OCI-LY7 (cell line): ENCODE measurements at regions not wholly inside any gene's neighbourhood (a gene's known extent, or its start where the extent isn't known, plus 50 kb on each side); places are given as distances from the start of the nearest gene placed in this dataset.

Experiments
- BruUV-seq: library from RNA; stranded (reverse); fragments of 400-500 nt; replicated peaks from 2 replicates; lab custom pipeline; 2021; lab: Mats Ljungman, UMichigan
- CTCF ChIA-PET: fragments of 300-600 bp; sonication (Branson Sonifier 250); formaldehyde crosslinking; loops from one replicate; lab custom pipeline; 2022; ENCODE audit warnings: antibody characterized with exemption; ENCODE audit not compliant: unreplicated experiment; lab: Charles Lee
- POLR2A ChIA-PET: fragments of 300-600 bp; sonication (Branson Sonifier 250); formaldehyde crosslinking; loops from one replicate; lab custom pipeline; 2022; ENCODE audit warnings: antibody characterized with exemption; lab: Charles Lee
- DNase-seq: peaks from one replicate; pipeline ENCODE4 v3.0.0-alpha.2; 2015; ENCODE audit warnings: low spot score
- H2AFZ ChIP-seq: fragments of 200-600 bp; sonication (generic), shearing (Covaris generic); 2 replicates; pipeline ENCODE4 v1.6.1; 2014; ENCODE audit warnings: mild to moderate bottlenecking, antibody characterized with exemption, low read length, moderate library complexity
- H3K27ac ChIP-seq: fragments of 200-600 bp; sonication (generic); 2 replicates; pipeline ENCODE4 v1.5.1; 2014; ENCODE audit warnings: mixed run types, low read depth, mild to moderate bottlenecking, moderate library complexity, low read length, inconsistent platforms; ENCODE audit not compliant: poor library complexity, severe bottlenecking
- H3K36me3 ChIP-seq: fragments of 200-600 bp; sonication (generic); 2 replicates; pipeline ENCODE4 v1.6.1; 2014; ENCODE audit warnings: mild to moderate bottlenecking, antibody characterized with exemption, low read length, moderate library complexity, mixed read lengths; ENCODE audit not compliant: insufficient read depth
- H3K4me1 ChIP-seq: fragments of 200-600 bp; sonication (generic); 2 replicates; pipeline ENCODE4 v1.5.1; 2014; ENCODE audit warnings: mild to moderate bottlenecking, low read length; ENCODE audit not compliant: insufficient read depth, poor library complexity, severe bottlenecking
- H3K4me2 ChIP-seq: fragments of 200-600 bp; sonication (generic); 2 replicates; pipeline ENCODE4 v1.6.1; 2014; ENCODE audit warnings: mild to moderate bottlenecking, low read length
- H3K4me3 ChIP-seq: fragments of 200-600 bp; sonication (generic); 2 replicates; pipeline ENCODE4 v1.5.1; 2014; ENCODE audit warnings: mild to moderate bottlenecking, low read depth, low read length; ENCODE audit not compliant: poor library complexity, severe bottlenecking
- H3K79me2 ChIP-seq: fragments of 200-600 bp; sonication (generic); 2 replicates; pipeline ENCODE4 v1.6.1; 2016; ENCODE audit warnings: low read depth, mild to moderate bottlenecking, low read length, moderate library complexity, mixed read lengths; ENCODE audit not compliant: insufficient read depth
- H3K9me2 ChIP-seq: fragments of 200-600 bp; sonication (generic); 2 replicates; pipeline ENCODE4 v1.6.1; 2016; ENCODE audit warnings: mild to moderate bottlenecking, low read length, mixed read lengths; ENCODE audit not compliant: insufficient read depth
- H3K9me3 ChIP-seq: fragments of 200-600 bp; sonication (generic); 2 replicates; pipeline ENCODE4 v1.6.1; 2014; ENCODE audit warnings: mild to moderate bottlenecking, mixed run types, low read length, mixed read lengths
- H4K20me1 ChIP-seq: fragments of 200-600 bp; sonication (generic); 2 replicates; pipeline ENCODE4 v1.6.1; 2014; ENCODE audit warnings: mild to moderate bottlenecking, antibody characterized with exemption, low read length, moderate library complexity, mixed read lengths; ENCODE audit not compliant: insufficient read depth
- EZH2phosphoT487 ChIP-seq: fragments of 200-600 bp; sonication (generic); IDR thresholded peaks from 2 replicates; pipeline ENCODE4 v1.6.1; 2018; ENCODE audit warnings: low read depth, borderline replicate concordance, mild to moderate bottlenecking, mixed run types, antibody characterized with exemption, low read length, moderate library complexity, mixed read lengths
- intact Hi-C: fragments of 100-400 bp; cut with micrococcal nuclease; formaldehyde crosslinking; loops from one replicate; pipeline ENCODE4 v1.10.0; 2022; ENCODE audit not compliant: unreplicated experiment
- TF ChIP-seq, protein P1 (sequence below): fragments of 200-600 bp; sonication (generic); conservative IDR thresholded peaks from 2 replicates; pipeline ENCODE4 v1.5.1; 2014; ENCODE audit warnings: mild to moderate bottlenecking, antibody characterized with exemption, low read length, moderate library complexity, mixed read lengths

DNA sequence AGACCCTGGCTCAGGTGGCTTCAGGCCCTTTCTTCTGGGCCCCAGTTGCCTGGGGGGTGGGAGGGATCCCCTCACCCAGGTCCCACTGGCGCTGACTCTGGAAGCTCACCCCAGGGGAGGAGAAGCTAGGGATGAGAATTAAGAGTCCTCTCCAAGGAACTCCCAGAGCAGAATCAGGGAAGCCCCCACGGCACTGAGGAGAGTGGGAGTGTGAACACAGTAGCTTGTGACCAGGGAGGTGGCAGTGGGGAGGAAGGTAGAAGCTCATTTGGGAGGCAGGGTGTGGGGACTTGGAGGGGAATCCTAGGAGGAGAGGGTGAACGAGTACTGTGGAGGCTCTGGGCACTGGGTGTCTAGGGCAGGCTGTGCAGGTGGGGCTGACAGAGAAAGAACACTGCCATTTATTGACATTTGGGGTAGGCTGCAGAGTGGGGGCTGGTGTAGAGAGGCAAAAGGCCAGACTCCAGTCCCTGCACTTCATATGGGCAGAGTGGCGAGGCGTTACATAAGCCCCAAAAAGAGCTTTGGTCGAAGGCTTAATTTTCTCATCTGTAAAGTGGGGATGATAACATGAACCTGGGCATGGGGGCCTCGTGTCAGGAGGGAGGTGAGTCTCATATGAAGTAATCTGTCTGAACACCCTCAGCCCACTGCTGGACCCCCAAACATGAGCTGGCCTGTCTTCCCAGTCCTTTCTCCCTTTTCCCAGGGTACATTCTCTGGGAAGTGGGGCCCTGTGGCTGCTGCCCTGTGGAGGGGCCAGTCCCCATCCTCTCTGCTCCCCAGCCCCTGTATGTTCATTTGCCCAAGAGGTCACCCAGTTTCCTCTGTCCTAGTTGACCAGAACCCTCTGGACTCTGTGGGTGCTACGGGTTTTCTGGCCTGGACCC is 80.5 kb downstream of the VEGFA start:
- H3K9me3 ChIP-seq, result no peaks in the 10 kb centered on the region
- intact Hi-C loops, result no loop called here
- H3K4me1 ChIP-seq, result no peaks in the 10 kb centered on the region
- H2AFZ ChIP-seq, result no peak overlapping the region
- TF ChIP-seq EZH2phosphoT487, result no peak
- TF ChIP-seq, protein P1, sequence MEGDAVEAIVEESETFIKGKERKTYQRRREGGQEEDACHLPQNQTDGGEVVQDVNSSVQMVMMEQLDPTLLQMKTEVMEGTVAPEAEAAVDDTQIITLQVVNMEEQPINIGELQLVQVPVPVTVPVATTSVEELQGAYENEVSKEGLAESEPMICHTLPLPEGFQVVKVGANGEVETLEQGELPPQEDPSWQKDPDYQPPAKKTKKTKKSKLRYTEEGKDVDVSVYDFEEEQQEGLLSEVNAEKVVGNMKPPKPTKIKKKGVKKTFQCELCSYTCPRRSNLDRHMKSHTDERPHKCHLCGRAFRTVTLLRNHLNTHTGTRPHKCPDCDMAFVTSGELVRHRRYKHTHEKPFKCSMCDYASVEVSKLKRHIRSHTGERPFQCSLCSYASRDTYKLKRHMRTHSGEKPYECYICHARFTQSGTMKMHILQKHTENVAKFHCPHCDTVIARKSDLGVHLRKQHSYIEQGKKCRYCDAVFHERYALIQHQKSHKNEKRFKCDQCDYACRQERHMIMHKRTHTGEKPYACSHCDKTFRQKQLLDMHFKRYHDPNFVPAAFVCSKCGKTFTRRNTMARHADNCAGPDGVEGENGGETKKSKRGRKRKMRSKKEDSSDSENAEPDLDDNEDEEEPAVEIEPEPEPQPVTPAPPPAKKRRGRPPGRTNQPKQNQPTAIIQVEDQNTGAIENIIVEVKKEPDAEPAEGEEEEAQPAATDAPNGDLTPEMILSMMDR, result no peak
- ChIA-PET CTCF (no interaction called here), POLR2A (no interaction called here)
- H3K9me2 ChIP-seq, result no peaks in the 10 kb centered on the region
- H3K36me3 ChIP-seq, result no peaks in the 10 kb centered on the region
- no TSS peak for BruUV-seq
- no peaks in the 10 kb centered on the region for H4K20me1 ChIP-seq
- no peaks in the 10 kb centered on the region for H3K79me2 ChIP-seq
- no peak overlapping the region for H3K27ac ChIP-seq
- DNase-seq, result no peak
- H3K4me3 ChIP-seq, result no peak overlapping the region
- H3K4me2 ChIP-seq, result no peak overlapping the region

DNA sequence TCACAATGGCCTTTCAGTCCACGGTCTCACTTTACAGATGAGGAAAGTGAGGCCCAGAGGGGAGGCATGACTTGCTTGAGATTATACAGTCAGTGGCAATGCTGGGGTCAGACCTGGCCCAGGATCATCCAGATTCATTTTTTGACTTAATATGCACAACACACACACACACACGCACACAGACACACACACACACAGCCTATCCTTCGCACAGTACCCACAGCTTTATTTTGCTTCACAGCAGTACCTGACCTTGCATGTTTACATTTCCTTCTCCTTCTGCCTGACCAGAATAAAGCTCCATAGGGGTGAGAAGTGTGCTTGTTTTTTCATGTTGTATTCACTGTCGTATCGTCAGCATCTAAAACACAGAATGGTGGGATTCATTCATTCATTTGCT is 79.8 kb downstream of the VEGFA start:
- ChIA-PET POLR2A (interaction anchor here (0.6 kb wide), 1 partner anchor 111 kb away, joined by 3 read pairs; no protein-coding TSS in a partner anchor), CTCF (no interaction called here)
- BruUV-seq, result no TSS peak
- Histone ChIP-seq H3K4me3 (no peak overlapping the region), H3K36me3 (no peaks in the 10 kb centered on the region), H3K9me2 (no peaks in the 10 kb centered on the region), H4K20me1 (no peaks in the 10 kb centered on the region), H2AFZ (no peak overlapping the region), H3K27ac (no peak overlapping the region), H3K9me3 (no peaks in the 10 kb centered on the region), H3K4me1 (no peaks in the 10 kb centered on the region), H3K79me2 (no peaks in the 10 kb centered on the region), H3K4me2 (no peak overlapping the region)
- TF ChIP-seq EZH2phosphoT487, result no peak
- TF ChIP-seq, protein P1, result no peak
- DNase-seq, result no peak
- intact Hi-C loops, result no loop called here
